ENCODE measurements at regions not wholly inside any gene's neighbourhood (a gene's known extent, or its start where the extent isn't known, plus 50 kb on each side); places are given as distances from the start of the nearest gene placed in this dataset.
"Not testable (repeated sequence)": the region's sequence is repeated elsewhere in the genome, so short reads cannot be mapped to it uniquely, and the experiment has no call there.

DNA sequence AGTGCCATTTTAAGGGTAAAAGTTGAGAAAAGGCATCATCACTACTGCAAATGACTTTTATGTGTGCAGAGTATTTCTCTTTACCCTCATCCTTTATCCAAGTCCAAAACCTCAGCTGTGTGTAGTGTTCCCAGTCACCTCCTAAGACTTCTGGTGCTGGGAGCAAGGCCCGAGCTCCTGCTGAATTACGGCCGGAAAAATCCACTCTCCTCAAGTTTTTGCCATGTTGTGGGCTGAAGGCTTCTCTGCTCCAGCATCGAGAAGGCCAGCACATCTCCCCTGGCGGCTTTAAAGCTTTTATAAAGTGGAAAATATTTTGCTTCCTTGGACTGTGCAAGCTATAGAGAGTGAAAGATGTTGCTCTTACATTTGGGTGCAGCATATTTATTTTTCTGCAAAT, 153.2 kb upstream of the THBS2 start:
- no peak for DNase-seq

- DNase-seq = no peak
Measured at GRCh38 chr6:169406034-169406433, 152.4 kb upstream of the THBS2 start.

DNA sequence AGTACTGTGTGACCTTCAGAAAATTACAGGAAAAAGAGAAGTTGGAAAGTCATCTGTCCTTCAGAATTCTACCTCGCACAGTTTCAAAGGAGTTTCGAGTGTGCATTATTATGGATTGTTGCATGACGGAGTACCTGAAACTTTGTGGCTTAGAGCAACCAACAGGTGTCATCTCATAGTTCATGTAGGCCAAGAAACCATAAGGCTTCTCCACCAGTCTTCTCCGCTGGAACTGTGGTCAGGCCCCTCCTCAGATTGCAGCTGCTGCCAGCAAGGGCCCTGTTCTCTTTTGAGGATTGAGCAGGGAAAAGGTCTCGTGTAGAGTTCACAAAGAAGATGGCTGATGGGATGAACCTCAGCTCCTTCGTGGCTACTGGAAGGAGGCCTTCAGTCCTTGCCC, 151.2 kb upstream of the THBS2 start:
- DNase-seq = no peak

GRCh38 chr6:169398342-169399105, 144.9 kb upstream of the THBS2 start:
- no peak for DNase-seq

DNA sequence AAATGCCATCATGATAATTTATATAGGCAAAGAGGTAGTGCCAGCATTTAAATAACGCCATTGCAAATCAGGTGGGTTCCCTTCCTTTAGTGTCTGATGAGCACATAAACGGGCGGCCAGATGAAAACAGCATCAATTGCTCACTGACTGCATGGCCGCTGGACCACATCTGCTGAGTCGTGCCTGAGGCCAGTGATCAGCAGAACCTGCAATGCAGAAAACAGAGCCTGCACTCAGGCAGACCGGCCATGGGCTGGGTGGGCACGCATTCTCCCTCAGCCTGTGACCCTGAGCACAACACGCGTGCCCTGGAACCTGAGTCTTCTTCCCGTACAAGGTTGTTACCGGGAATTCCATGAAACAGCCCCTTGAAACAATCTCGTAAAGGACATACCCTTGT, 144.0 kb upstream of the THBS2 start:
- DNase-seq = no peak

GRCh38 chr6:169396554-169397163, 143.0 kb upstream of the THBS2 start:
- no peak for DNase-seq

- not testable (repeated sequence) for DNase-seq
Measured at GRCh38 chr6:169396009-169396539, 142.4 kb upstream of the THBS2 start.

DNA sequence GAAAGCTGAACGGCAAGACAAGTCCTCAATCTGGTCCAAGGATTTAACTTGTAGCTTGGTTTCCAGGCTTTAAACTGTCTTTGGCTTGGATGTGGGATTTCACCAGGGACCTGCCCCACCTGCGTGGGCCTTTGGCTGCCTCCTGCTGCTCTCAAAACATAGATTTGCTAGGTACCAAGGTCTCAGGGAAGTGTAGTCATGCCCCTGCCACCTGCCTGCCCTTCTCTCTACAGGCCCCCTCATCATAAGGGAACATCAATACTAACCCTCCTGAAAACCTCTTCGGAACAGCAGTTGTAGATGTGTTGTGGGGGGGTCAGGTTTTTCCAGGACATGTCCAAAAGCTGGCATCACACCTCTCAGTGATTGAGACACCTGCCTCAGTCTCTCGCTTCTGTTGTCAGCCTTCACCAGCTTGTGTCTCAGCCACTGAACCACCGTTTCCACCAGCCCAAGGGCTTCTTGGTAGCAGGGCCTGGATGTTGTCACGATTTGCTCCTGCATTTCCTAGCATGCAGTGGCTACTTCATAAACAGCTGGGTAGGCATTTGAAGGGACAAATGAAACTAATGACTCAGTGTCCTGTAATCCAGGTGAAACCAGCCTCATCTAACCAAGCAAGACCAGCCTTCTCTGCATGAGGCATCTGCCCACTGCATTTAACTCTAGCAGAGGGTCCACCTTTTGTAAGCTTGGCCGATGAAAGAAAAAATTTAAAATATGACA, 141.6 kb upstream of the THBS2 start:
- DNase-seq = no peak

DNA sequence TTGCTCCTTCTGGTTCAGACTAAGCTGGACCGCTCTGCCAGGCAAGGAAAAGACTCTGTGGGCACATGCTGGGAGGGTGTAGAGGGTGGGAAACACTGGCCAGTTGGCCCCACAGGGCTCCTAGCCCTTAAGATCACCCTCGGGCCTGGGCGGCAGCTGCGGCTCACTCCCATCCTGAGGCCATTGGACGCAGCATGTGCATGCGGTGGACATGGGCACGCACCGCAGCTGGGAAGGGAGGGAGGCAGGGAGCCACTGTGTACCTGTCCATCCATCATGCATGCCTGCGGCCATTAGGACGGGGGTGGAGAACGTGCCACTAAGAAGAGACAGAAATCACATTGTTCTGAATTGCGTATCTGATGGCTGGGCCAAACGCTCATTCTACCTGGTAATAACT, 140.1 kb upstream of the THBS2 start:
- DNase-seq = no peak

DNA sequence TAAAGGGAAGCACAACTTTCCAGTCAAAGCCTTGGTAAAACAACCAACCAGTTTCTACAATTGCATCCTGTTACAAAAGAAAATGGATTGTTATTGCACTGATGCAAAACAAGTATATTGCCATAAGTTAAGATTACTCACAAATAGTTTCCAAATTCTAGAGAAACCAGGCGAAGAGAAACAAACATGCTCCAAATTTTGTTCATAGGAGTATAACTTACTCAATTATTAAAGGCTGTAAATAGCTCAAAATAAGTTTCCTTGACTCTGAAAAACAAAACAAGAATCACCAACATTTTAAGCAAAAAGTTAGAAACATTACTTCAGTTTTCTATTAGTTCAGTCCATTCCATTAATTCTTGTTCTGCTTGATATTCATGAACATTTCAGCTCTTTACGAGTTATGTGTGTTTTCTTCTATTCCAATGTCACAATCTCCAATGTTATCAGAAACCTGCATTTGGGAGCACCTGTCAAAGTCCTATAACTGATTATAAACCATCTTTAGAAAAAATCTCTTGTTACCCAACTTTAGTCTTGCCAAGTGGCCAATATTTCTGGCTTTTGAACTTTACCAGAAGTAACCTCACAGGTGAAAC, 137.9 kb upstream of the THBS2 start:
- DNase-seq = no peak

GRCh38 chr6:169388395-169389166, 134.9 kb upstream of the THBS2 start:
- DNase-seq = no peak

DNA sequence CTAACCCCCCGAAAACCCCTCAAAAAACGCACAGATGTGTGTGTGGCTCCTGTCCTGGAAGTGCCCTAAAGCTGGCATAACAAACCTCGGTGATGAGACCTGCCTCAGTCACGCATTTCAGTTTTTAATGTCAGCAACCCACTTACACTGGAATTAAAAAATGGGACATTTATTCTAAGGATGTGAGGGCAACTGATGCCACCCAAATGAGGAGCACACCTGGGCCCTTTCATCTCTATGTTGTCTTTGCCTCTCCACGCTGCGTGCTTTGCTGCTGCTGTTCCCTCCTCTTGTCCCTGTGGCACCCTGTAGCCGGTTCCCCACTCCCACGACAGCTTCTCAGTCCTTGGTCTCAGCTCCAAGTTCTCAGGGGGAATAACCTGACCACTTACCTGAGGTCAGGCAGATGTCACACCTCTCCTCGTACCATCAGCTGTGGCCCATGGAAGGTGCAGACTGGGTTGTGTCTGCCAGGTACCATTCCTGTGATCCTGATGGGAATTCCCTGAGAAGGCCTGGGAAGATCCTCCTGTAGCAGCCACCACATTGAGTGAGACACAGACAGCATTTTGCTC, 134.2 kb upstream of the THBS2 start:
- no peak for DNase-seq

DNA sequence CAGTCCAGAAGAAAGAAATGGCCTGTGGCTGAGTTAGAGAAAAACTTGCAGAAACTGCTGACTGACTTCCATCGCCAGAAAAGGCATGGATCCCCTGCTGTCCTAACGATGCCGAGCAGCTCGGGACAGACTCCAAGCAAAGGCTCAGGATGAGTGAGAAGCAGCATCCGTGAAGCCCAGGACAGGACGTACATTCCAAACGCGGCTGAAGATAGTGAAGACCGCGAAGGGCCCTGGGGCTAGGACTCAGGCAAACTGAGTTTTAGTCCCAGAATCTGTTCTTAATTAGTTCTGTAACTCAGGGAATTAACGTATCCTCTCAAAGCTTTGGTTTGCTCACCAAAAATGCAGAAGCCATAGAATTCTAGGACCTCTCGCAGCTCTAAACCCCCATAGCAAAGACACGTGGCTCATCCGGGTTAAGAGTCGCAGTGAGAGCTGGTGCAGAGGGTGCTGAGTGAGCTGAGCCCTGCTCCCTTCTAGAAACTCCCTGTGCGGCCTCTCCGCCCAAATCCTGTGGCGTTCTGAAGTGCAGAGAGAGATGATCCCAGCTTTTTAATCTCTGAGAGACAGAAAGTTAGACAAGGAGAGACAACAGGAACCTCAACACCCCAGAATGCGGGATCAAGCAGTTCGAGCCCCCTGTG, 132.9 kb upstream of the THBS2 start:
- DNase-seq = no peak

DNA sequence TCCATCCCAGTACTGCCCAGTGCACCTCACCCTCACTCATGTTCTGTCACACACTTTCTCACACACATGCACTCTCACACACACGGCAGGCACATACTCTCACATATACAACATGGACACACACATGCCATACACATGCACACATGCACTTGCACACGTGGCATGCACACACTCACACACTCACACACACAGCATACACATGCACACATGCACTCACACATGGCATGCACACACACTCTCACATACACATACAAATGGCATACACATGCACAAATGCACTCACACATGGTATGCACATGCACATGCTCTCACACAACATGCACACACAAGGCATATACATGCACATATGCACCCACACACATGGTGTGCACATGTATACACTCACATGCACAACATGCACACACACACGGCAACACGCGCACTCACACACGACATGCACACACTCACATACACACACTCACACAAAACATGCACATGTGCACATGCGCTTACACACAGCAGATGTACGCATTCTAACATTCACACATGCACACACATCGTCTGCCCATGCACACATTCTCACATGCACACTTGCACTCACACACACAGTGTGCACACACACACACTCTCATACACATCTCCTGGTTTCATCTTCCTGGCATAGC, 131.7 kb upstream of the THBS2 start:
- no peak for DNase-seq

DNA sequence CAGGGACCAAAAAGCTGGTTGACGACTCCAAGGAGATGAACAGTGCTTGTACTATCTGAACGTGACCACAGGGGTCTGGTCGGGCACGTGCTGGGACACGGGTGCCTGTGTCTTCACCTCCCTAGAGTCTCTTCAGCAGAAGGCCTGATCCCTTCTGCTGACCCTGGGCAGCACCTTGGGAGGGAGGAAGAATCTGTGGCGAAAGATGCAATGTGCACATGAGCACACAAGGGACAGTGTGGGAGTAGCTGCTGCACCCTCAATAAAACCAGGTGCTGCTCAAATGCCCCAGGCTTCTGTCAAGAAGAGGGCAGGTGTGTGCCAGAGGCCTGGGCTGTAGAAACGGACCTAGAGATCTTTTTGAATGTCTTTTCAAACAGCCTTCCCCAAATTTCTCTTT, 130.6 kb upstream of the THBS2 start:
- DNase-seq = no peak

GRCh38 chr6:169383265-169383664, 129.6 kb upstream of the THBS2 start:
- no peak for DNase-seq

DNA sequence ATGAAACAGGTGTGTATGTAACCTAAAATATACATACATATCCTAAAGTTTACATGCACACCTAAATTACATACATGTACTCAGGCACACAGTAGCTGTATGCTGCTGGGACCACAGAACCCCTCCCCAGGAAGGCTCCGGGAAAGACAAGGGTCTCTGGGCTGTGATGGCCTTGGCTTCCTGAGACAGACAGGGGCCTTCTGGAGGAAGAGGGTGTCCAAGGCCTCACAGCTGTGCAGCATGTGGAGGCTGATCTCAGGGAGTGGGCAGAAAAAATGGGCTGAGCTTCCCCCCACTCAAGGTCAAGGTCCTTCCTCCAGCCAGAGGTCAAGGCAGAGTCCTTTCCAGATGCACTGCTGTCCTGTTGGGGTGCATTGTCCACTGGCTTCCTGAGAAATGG, 129.1 kb upstream of the THBS2 start:
- DNase-seq = no peak

DNA sequence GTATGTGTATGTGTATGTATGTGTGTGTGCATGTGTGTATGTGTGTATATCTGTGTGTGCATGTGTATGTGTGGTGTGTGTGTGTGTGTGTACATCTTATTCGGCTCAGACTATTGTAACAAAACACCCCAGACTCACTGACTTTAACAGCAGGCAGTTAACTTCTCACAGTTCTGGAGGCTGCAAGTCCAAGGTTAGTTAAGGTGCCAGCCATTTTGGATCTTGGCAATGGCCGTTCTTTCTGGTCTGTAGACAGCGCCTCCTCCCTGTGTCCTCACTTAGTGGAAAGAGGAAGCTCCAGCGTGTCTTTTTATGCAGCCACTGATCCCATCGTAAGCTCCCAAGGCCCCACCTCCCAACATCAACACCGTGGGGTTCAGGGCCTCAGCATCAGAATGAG, 128.3 kb upstream of the THBS2 start:
- DNase-seq = no peak

- no peak for DNase-seq
Measured at GRCh38 chr6:169380493-169380892, 126.8 kb upstream of the THBS2 start.

GRCh38 chr6:169379495-169380070, 125.9 kb upstream of the THBS2 start:
- DNase-seq = no peak

Data from inflammatory macrophage treated with lipopolysaccharide for 1 hour (primary cell).